Fibroblast of lung (primary cell): ENCODE measurements at regions not wholly inside any gene's neighbourhood (a gene's known extent, or its start where the extent isn't known, plus 50 kb on each side); places are given as distances from the start of the nearest gene placed in this dataset.

Source experiments
- CTCF ChIP-seq, 2 donors: IDR thresholded peaks in 1 of 2; conservative IDR thresholded peaks in 1 of 2; 1 replicate in 1 of 2; 2 replicates in 1 of 2; pipeline ENCODE4 v1.5.1; 2011 to 2012; ENCODE audit warnings: low read length in 2 of 2, control low read depth in 1 of 2, inconsistent platforms in 1 of 2, low read depth in 1 of 2, mild to moderate bottlenecking in 1 of 2
- EZH2 ChIP-seq: IDR thresholded peaks from 2 replicates; pipeline ENCODE4 v1.5.1; 2012; ENCODE audit warnings: low read length, control low read depth, mild to moderate bottlenecking; ENCODE audit errors: missing control alignments

DNA sequence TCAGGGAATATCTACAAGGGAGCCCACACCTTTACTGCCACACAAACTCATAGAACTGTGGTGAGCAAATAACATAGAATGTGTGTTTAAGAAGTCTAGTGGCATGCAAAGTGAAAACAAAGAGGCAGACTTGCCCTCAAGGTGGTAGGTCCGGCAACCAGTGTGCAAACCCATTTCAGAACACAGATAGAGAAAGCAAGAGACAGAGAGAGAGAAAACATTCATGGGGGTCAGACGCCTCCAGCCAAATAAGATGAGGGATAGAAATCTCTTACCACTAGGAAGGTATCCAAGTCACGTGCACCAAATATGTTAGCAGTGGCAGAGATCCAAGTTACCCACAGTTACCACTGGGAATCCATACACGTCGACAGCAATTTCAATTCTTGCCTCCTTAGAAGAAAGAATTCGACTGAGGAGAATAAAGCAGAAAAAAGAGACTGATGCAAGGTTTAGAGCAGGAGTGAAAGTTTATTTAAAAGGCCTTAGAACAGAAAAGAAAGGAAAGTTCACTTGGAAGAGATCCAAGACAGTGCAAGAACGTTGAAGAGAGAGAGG lies 252.8 kb downstream of the NAP1L3 start:
- TF ChIP-seq CTCF (conservative IDR thresholded peaks at IDR 0.05 in 1 of 2, IDR thresholded peaks at IDR 0.05 in 1 of 2; ENCODE audit: low read depth in 1 of 2, low read length in 2 of 2) (no peak), EZH2 (no peak)
